HepG2 (cell line): ENCODE measurements at regions not wholly inside any gene's neighbourhood (a gene's known extent, or its start where the extent isn't known, plus 50 kb on each side); places are given as distances from the start of the nearest gene placed in this dataset.

Experiments used
- ATAC-seq: fragments of 200-7000 bp; cut with Tn5 transposase; 3 replicates; pipeline ENCODE4 v1.9.1; 2020; ENCODE audit warnings: mild to moderate bottlenecking, moderate library complexity
- BruUV-seq: library from RNA; stranded (reverse); fragments of 400-500 nt; replicated peaks from 2 replicates; lab custom pipeline; 2021; lab: Mats Ljungman, UMichigan
- CTCF ChIA-PET: fragments of 300-600 bp; formaldehyde crosslinking; extraction: SDS; loops from one replicate; lab custom pipeline; 2021; ENCODE audit warnings: low total read pairs, inconsistent platforms, low intra/inter-chr PET ratio; lab: Yijun Ruan, JAX
- POLR2A ChIA-PET: fragments of 350-600 bp; sonication (Branson Sonifier 250); formaldehyde crosslinking; loops from one replicate; lab custom pipeline; 2020; ENCODE audit warnings: antibody characterized with exemption, inconsistent platforms; lab: Yijun Ruan, JAX
- DNase-seq: peaks from one replicate; pipeline ENCODE4 v3.0.0-alpha.2; 2015; ENCODE audit warnings: low spot score
- FAIRE-seq: peaks from 3 replicates; lab custom pipeline; 2011; peaks lifted over from hg19 to GRCh38; lab: Jason Lieb, UNC
- H2AFZ ChIP-seq: one replicate; pipeline ENCODE4 v1.6.1; 2011; ENCODE audit warnings: low read length, inconsistent platforms
- H3K27ac ChIP-seq: fragments of 300-600 bp; 3 replicates; pipeline ENCODE4 v1.8.0; 2011; ENCODE audit warnings: mixed run types, mild to moderate bottlenecking, mixed read lengths, low read length, inconsistent platforms; ENCODE audit not compliant: insufficient read depth; ENCODE audit errors: extremely low read length
- H3K27me3 ChIP-seq, 2 experiments: fragments of 200-600 bp in 1 of 2; 2 replicates in 1 of 2; 3 replicates in 1 of 2; pipeline versions ENCODE4 v1.6.0 to v1.8.0; 2011; ENCODE audit warnings: low read length in 2 of 2, mild to moderate bottlenecking in 2 of 2, moderate library complexity in 2 of 2, inconsistent platforms in 1 of 2; ENCODE audit not compliant: insufficient read depth in 2 of 2, control insufficient read depth in 1 of 2
- H3K36me3 ChIP-seq, 2 experiments: fragments of 200-600 bp in 1 of 2; replicated peaks in 1 of 2; 2 replicates in 1 of 2; 3 replicates in 1 of 2; pipeline versions ENCODE4 v1.5.1 to v1.8.0; 2011; ENCODE audit warnings: low read length in 2 of 2, inconsistent platforms in 1 of 2; ENCODE audit not compliant: insufficient read depth in 2 of 2, control insufficient read depth in 1 of 2
- H3K4me1 ChIP-seq: 2 replicates; pipeline ENCODE4 v1.5.1; 2012; ENCODE audit warnings: low read length, inconsistent platforms; ENCODE audit not compliant: insufficient read depth
- H3K4me2 ChIP-seq: 2 replicates; pipeline ENCODE4 v1.6.0; 2011; ENCODE audit warnings: low read depth, low read length, inconsistent platforms
- H3K4me3 ChIP-seq, 3 experiments: fragments of 200-600 bp in 1 of 3; sonication (generic), shearing (Covaris generic) in 1 of 3; replicated peaks in 1 of 3; 2 replicates each; pipeline ENCODE4 v1.5.1; 2011 to 2016; ENCODE audit warnings: low read length in 3 of 3, inconsistent platforms in 2 of 3, low read depth in 2 of 3, mild to moderate bottlenecking in 2 of 3, control low read depth in 1 of 3, mixed read lengths in 1 of 3; ENCODE audit not compliant: insufficient read depth in 1 of 3
- H3K79me2 ChIP-seq: one replicate; pipeline ENCODE4 v1.6.1; 2011; ENCODE audit warnings: low read length, inconsistent platforms; ENCODE audit not compliant: insufficient read depth
- H3K9ac ChIP-seq: 2 replicates; pipeline ENCODE4 v1.6.0; 2011; ENCODE audit warnings: mild to moderate bottlenecking, low read depth, low read length, inconsistent platforms; ENCODE audit not compliant: insufficient read depth
- H3K9me3 ChIP-seq: 2 replicates; pipeline ENCODE4 v1.5.1; 2012; ENCODE audit warnings: mild to moderate bottlenecking, low read length
- H4K20me1 ChIP-seq: 2 replicates; pipeline ENCODE4 v1.6.0; 2011; ENCODE audit warnings: inconsistent platforms, mild to moderate bottlenecking, low read length, moderate library complexity; ENCODE audit not compliant: insufficient read depth
- ARID5B ChIP-seq: IDR thresholded peaks from 2 replicates; pipeline ENCODE4 v1.4.0; 2020; ENCODE audit warnings: mild to moderate bottlenecking, missing genetic modification reagents
- ARNT2 ChIP-seq: sonication (generic); formaldehyde crosslinking; IDR thresholded peaks from 2 replicates; pipeline ENCODE4 v1.8.0; 2022; ENCODE audit warnings: mild to moderate bottlenecking, low read depth, missing genetic modification reagents, moderate library complexity
- DBP ChIP-seq: sonication (generic); formaldehyde crosslinking; IDR thresholded peaks from 2 replicates; pipeline ENCODE4 v1.4.0; 2020; ENCODE audit warnings: missing genetic modification reagents; ENCODE audit errors: not compliant biosample characterization
- DMAP1 ChIP-seq: IDR thresholded peaks from 2 replicates; pipeline ENCODE4 v1.6.1; 2016
- MAFG ChIP-seq: sonication (generic); formaldehyde crosslinking; IDR thresholded peaks from 2 replicates; pipeline ENCODE4 v1.5.1; 2020; ENCODE audit warnings: mild to moderate bottlenecking, missing genetic modification reagents
- MATR3 ChIP-seq: sonication (generic); formaldehyde crosslinking; IDR thresholded peaks from 2 replicates; pipeline ENCODE4 v1.4.0; 2020; ENCODE audit warnings: missing genetic modification reagents
- NAIF1 ChIP-seq: sonication (generic); formaldehyde crosslinking; IDR thresholded peaks from 2 replicates; pipeline ENCODE4 v1.5.0; 2020; ENCODE audit warnings: mild to moderate bottlenecking, missing genetic modification reagents, borderline replicate concordance
- ONECUT2 ChIP-seq: sonication (generic); formaldehyde crosslinking; IDR thresholded peaks from 2 replicates; pipeline ENCODE4 v1.4.0; 2020; ENCODE audit warnings: missing genetic modification reagents
- PHF8 ChIP-seq: sonication (generic); formaldehyde crosslinking; IDR thresholded peaks from 2 replicates; pipeline ENCODE4 v1.5.0; 2020; ENCODE audit warnings: missing genetic modification reagents
- ZMYM4 ChIP-seq: sonication (generic); formaldehyde crosslinking; IDR thresholded peaks from 2 replicates; pipeline ENCODE4 v1.8.1; 2023; ENCODE audit warnings: mild to moderate bottlenecking, missing genetic modification reagents
- ZNF124 ChIP-seq: sonication (generic); formaldehyde crosslinking; IDR thresholded peaks from 2 replicates; pipeline ENCODE4 v1.4.0; 2020; ENCODE audit warnings: missing genetic modification reagents
- ZNF282 ChIP-seq: fragments of 450-650 bp; IDR thresholded peaks from 2 replicates; pipeline ENCODE4 v1.6.1; 2018; ENCODE audit not compliant: partially characterized antibody
- ZNF296 ChIP-seq: sonication (generic); formaldehyde crosslinking; conservative IDR thresholded peaks from 2 replicates; pipeline ENCODE4 v1.5.0; 2020; ENCODE audit warnings: mild to moderate bottlenecking, missing genetic modification reagents
- ZNF432 ChIP-seq: sonication (generic); formaldehyde crosslinking; IDR thresholded peaks from 2 replicates; pipeline ENCODE4 v1.5.0; 2020; ENCODE audit warnings: missing genetic modification reagents, mild to moderate bottlenecking, borderline replicate concordance
- ZNF562 ChIP-seq: sonication (generic); formaldehyde crosslinking; IDR thresholded peaks from 2 replicates; pipeline ENCODE4 v1.8.0; 2022; ENCODE audit warnings: missing genetic modification reagents, borderline replicate concordance
- ZNF597 ChIP-seq: sonication (generic); formaldehyde crosslinking; IDR thresholded peaks from 2 replicates; pipeline ENCODE4 v1.5.0; 2020; ENCODE audit warnings: missing genetic modification reagents
- ZNF839 ChIP-seq: sonication (generic); formaldehyde crosslinking; IDR thresholded peaks from 2 replicates; pipeline ENCODE4 v1.4.0; 2020; ENCODE audit warnings: missing genetic modification reagents, mild to moderate bottlenecking, borderline replicate concordance
- in situ Hi-C: cut with HindIII; loops from 2 replicates; pipeline ENCODE4 v1.10.0; 2017; ENCODE audit warnings: low pct_unique_long_range_greater_than_20kb; ENCODE audit not compliant: extremely low pct_ligation_motif_present
- intact Hi-C: fragments of 100-400 bp; cut with micrococcal nuclease; formaldehyde crosslinking; loops from one replicate; pipeline ENCODE4 v1.10.0; 2022; ENCODE audit not compliant: unreplicated experiment

- Histone ChIP-seq H3K9me3 (no peaks in the 10 kb centered on the region), H3K79me2 (no peaks in the 10 kb centered on the region), H3K27me3 (no peaks in the 10 kb centered on the region), H3K4me3 (no peak overlapping the region), H4K20me1 (no peaks in the 10 kb centered on the region), H3K36me3 (no peaks in the 10 kb centered on the region), H3K4me2 (no peak overlapping the region), H2AFZ (no peak overlapping the region), H3K4me1 (no peaks in the 10 kb centered on the region), H3K9ac (no peak overlapping the region), H3K27ac (no peak overlapping the region)
- TF ChIP-seq ZNF432 (CRISPR knock-in tag), result no peak
- TF ChIP-seq ZNF282, result no peak
- TF ChIP-seq ZNF296, result no peak
- TF ChIP-seq ZMYM4 (CRISPR knock-in tag), result no peak
- no peak for TF ChIP-seq ZNF124 (CRISPR knock-in tag)
- no peak for TF ChIP-seq ZNF597 (CRISPR knock-in tag)
- TF ChIP-seq MATR3 (CRISPR knock-in tag), result no peak
- TF ChIP-seq DBP (CRISPR knock-in tag), result no peak
- TF ChIP-seq DMAP1 (CRISPR knock-in tag), result no peak
- TF ChIP-seq ARNT2, result no peak
- no peak for TF ChIP-seq ONECUT2 (CRISPR knock-in tag)
- no peak for TF ChIP-seq MAFG (CRISPR knock-in tag)
- TF ChIP-seq ARID5B (CRISPR knock-in tag), result no peak
- TF ChIP-seq PHF8 (CRISPR knock-in tag), result no peak
- no peak for TF ChIP-seq ZNF839 (CRISPR knock-in tag)
- TF ChIP-seq ZNF562 (CRISPR knock-in tag), result no peak
- TF ChIP-seq NAIF1 (CRISPR knock-in tag), result no peak
- no peak for DNase-seq
- intact Hi-C loops (no loop called here), in situ Hi-C loops (no loop called here)
- no peak for FAIRE-seq
- ChIA-PET CTCF (no interaction called here), POLR2A (no interaction called here)
- no TSS peak for BruUV-seq
- no peak for ATAC-seq
Observed at GRCh38 chr3:144820726-144821125, 849.1 kb downstream of the DIPK2A start.
